NCI-H1694 treated with DMSO at 0.1 percent for 48 hours (cell line): ENCODE measurements at regions not wholly inside any gene's neighbourhood (a gene's known extent, or its start where the extent isn't known, plus 50 kb on each side); places are given as distances from the start of the nearest gene placed in this dataset.

Source experiments
- DNase-seq: peaks from one replicate; lab custom pipeline; 2025; lab: John Stamatoyannopoulos, UW

DNA sequence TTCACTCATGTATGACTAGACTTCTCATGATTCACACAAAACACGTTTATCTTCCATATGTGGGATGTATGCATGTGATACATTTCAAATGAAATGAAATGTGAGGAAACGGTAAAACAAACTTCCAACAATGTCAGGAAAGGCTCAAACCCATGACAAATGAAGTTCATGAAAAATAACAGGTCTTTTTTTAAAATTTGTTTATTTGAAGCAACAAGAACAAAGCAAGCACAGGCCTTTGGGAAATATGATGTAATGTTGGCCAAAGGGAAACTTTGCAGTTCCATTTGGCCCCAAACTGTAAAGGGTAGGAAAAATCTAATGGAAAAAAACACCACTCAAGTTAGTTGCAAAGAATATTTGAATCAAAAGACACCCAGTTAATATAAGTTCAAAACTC, 463.8 kb upstream of the ARGLU1 start:
- no peak for DNase-seq

DNA sequence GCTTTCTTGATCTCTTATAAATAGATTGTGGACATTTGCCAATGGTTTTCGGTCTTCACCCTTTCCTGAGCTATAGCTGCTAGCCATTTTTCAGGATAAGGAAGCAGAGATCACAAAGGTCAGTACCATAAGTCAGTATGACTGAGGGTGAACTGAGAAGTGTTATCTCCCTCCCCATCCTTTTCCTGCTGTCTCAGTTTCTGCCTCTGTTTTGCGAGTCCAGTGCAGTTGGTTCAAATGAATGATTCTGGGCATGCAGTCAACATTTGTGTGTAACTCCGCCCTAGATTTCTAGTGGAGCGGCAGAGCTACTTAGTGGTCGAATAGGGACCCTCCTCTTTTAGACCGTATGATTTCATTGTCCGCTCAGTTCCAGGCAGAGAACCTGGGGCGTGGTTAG, 460.8 kb upstream of the ARGLU1 start:
- DNase-seq: no peak

DNA sequence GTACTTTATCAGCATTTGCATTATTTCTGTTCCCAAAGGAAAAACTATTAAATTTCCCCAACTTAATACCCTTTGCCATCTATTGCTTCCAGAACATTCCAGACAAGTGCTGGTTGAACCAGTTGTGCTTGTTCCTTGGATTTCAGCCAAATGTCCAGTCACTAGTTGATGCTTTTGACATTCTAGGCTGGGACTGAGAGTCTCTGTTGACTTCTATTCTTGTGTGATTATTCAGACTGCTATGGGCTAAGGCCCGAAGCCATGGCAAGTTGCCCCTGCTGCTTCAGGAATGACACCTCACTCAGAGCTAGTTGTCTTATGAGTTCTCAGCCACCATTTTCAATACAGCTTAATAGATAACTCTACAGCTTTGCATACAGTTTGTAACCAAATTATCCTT, 458.1 kb upstream of the ARGLU1 start:
- DNase-seq: no peak

DNA sequence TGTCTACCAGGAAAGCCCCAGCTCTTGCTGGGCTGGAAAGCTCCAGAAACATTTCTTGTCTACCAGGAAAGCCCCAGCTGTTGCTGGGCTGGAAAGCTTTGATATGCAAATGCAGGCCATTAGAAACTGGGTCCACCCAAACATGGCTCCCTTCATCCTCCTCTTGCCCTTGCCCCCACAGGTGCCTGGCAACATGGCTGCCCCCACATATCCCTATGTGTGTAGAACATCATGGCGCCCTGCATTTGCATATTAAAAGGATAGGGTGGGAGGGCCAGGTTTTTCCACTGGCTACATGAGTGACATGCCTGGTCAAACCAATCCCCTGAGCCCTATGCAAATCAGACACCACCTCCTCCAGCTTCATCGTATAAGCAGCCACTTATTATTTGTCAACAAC, 455.4 kb upstream of the ARGLU1 start:
- no peak for DNase-seq

DNA sequence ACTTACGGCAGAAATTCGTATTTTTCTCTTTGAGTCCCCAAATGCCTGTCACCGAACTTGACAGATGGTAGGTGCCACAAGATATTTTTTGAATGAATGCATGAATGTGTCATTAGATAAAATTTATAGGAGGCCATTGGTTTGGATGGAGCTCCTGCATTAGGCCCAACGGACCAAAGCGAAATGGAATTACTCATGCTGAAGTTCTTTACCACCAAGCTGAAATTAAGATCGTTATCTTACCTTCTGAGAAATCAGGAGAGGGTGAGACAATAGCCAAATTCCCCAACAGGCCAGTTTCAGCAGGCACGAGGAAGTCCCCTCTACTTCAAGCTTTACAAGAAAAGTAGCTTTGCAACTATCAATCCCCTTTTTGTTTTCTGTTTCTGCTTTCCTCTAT, 452.5 kb upstream of the ARGLU1 start:
- DNase-seq: no peak

DNA sequence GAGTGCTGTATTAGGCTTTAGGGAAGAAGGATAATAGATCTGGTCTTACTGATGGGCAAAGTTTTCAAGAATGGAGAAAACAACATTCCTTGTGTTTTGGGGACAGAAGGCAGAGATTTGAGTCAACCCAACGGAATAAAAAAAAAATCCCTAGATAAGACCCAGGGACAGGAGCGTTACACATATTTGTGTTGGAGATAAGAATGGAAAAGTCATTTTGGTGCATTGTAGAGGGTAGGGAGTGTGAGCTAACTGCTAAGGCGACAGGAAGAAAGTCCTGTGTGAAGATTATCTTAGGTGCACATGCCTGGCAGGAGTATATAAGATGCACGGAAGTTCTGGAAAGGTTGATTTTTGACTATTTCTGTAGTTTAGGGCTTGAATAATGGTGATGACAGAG, 450.3 kb upstream of the ARGLU1 start:
- no peak for DNase-seq

DNA sequence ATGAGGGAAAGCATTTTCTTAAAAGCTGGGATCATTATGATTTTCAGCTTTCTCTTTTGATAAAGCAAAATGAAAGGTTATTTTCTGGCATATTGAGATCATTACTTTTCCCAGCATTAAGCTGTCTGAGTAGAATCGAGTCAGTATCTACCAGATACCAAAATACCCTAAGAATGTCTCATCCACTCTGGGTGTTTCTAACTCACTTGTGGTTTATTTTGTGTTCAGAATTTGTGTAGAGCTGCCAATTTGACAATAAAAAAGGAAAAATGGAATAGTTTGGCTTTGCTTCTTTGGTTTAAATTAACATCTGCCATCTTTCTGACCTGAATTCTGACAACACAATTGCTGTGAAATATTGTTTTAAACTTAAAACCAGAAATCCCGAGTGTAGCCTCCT, 438.7 kb upstream of the ARGLU1 start:
- no peak for DNase-seq

DNA sequence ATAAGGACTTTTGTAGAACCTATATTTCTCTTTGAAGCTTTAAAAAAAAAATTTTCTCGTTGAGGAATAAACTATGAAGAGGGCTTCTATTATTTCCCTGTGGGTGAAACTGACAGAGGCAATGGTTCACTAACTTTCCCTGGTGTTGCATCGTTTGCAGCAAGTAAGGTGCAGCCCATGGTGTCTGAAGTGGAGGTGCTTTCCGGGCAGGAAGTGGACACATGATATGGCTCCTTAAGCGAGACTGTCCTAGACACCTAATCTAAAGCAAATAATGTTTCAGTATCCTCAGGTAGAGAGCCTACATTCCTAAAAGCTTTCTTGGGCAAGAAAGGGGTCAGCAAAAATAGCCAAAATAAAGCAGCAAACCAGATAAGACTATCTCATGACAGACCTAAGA, 437.6 kb upstream of the ARGLU1 start:
- no peak for DNase-seq

DNA sequence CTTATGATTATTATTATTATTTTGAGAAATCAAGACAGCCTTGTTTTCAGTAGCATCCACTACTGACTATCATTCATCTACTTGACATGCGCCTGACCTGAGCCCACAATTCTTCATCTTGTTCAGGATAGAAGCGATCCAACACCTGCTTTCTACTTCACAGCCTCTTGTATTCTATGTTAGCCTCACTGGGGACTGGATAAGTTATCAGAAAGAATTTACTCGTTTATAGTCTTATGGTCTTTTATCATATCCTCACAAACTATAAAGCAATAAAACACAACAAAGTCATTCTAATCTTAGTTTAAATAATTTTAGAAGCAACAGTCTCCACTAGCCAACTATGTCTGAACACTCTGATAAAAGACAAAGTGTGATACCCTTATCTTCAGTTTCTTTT, 436.0 kb upstream of the ARGLU1 start:
- DNase-seq: no peak

DNA sequence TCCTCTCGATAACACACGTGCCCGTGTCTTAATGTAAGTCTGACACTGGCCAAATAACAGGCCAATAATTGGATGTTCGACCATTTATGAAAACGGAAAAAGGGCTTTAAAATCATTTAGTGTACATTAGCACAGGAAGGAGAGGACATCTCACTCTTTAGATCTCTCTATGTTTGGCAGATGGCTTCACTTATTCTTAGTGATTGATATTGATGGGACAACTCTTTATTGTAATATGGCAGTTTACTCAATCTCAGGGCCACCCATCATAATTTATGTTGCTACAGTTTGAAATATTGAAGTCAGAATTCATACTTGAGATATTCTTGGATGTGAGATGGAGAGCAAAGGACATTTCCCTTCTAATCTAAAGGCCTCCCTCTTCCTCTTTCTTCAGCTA, 430.7 kb upstream of the ARGLU1 start:
- no peak for DNase-seq

DNA sequence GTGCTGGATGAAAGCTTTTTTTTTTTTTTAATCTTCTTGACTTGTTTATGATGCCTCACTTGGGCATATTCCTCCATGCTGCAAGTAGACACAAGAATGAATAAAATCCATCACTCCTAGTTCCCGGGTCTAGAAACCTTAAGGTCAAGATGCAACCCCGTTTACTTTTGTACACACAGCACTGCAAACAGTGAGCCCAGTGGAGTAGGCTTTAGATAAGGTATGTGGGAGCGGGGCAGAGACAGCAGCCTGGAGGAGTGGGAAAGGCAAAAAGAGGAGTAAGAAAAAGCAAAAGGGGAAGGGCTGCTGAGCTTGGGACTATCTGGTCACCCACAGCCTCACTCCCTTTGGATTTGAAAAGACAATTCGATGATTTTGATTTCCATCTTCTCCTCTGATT, 429.8 kb upstream of the ARGLU1 start:
- no peak for DNase-seq

DNA sequence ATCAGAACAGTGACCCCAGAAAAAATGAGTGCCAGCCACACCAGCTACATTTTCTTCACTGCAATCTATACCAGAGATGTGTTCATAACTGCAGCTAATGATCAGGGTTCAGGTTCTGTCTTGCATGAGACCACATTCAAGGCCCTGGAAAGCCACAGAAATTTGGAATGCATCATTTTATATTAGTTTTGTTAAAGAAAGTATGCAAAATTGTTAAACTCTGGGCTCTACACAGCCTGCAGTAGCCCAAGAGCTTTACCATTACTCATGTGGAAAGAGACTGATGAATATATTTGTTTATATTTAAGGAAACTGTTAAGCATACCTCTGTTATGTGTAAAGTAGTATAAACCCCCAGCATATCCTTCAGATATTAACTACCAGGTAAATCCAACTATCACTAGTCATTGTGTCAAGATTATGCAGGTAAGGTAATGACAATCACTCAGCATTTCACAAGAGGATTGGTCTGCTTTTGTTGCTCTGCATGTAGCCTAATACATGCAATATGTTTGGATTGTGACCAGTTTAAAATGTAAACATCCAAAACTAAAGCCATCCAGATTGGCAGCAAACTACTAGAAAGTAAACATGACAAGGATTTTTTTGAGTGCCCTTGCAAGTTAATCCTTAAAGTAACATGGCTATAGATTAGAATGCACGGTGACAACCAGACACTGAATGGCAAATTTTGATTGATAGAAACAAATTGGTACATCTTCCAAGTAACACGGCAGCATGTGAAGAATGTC, 429.1 kb upstream of the ARGLU1 start:
- no peak for DNase-seq

DNA sequence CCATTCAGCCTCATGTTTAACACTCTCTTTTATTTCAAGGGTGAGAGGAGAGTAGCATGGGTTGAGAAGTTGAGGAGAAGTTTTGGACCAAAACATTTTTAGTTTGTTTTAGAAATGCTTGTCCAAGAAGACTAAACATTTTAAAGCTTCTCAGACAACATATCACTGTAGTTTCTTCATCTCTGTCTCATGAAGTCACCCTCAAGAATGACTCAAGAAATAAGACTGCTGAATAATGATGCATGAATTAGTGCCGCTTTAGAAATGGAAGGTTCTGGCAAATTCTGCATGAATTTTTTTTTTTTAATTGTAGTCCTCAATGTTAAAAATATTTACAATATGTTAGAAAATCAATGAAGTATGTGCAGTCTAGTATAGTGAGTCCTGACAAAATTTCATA, 422.7 kb upstream of the ARGLU1 start:
- no peak for DNase-seq

DNA sequence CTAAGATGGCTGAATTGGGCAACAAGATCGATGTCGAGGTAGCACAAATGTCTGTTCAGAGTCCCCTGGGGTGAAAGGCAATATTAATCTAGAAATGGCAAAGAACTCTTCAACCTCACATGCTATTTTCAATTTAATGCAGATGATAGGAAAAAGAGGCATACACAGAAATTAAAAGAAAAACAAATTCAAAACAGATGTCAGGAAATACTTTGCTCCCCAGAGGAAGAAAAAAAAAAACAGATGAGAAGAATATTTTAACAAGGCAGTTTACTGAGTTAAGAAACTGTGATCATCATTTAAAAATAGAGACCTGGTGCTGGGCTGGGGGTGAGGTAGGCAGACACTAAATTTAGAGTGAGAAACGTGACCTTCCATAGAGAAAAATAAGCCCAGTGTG, 421.9 kb upstream of the ARGLU1 start:
- DNase-seq: no peak

DNA sequence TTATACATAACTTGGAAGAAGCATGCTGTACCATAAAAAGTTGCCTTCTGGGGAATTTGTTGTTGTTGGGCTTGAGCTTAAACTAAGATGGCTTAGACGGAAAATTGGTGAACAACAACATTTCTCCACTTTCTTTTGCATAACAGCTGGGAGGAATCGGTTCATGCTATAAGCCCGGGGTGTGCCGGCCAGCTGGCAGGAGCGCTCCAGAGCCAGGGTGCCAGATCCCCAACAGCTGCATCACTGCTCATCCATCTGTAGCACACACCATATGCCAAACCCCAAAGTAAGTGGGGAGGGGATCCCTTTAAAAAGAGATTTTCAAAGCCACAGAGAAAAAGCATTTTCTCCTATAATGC, 419.5 kb upstream of the ARGLU1 start:
- peak; percentile 64 for DNase-seq

DNA sequence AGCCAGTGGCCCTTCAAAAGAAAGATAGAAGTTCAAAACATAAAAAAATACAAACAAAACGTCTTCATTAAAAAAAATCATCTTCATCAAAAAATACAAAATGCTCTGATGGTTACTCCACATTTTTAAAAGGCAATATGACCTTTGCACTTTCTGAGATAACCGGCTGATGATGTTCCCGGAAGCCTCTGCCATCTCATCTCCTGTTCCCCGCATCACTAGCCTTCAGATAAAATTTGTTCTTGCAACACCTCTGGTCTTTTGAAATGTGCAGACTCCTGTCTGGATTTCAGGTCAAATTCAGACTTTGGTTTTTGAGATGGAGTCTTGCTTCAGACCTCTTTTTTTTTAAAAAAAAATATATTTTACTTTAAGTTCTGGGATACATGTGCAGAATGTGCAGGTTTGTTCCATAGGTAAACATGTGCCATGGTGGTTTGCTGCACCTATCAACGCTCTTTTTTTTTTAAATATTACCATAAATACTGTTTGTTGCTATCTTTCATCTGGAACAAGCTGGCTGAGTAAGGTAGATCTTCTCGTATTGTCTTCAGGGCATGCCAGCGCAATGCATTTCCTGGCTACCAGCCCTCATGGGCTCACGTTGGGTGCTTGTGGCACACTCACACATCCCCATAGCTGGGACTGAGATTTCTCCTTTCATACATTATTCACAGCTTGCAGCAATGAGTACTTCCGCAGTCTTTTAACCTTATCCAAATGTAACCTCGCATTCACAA, 418.9 kb upstream of the ARGLU1 start:
- peak; percentile 54 for DNase-seq

DNA sequence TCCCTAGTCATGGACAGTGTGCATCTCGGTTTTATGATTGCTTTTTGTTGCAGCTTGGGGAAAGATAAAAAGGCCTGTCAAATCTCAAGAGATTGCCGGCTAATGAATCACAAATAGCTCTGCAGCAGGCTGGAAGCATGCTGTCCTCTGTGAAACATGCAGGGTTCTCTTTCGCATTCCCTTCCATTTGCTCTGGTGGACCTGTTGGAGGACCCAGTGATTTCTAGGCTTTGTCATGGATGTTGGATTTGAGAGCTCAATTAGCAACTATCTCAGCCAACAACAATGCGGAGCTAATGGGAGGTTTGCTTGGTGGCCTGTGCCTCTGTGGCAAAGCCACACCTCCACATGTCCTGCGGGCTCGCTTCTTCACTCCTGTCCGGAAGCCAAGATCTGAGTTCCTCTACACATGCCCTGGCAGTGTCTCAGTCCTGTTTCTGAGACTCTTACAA, 418.1 kb upstream of the ARGLU1 start:
- no peak for DNase-seq

DNA sequence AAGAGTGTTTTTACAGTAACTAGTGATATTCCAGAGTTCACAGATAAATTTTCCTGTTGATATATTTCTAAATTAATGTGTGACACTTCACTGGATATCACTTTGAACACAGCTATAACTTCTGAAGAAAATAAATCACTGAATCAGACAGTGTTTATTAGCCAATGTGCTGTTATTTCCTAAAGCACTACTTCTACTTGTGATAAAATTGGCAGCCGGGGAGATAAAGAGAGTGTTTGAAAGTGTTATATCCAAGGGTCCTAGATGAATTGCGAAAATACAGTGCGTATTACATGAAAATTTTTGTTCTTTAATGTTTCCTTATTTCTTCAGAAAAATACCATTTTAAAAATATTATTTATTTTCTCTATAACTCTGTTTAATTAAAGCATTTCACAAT, 417.5 kb upstream of the ARGLU1 start:
- no peak for DNase-seq

DNA sequence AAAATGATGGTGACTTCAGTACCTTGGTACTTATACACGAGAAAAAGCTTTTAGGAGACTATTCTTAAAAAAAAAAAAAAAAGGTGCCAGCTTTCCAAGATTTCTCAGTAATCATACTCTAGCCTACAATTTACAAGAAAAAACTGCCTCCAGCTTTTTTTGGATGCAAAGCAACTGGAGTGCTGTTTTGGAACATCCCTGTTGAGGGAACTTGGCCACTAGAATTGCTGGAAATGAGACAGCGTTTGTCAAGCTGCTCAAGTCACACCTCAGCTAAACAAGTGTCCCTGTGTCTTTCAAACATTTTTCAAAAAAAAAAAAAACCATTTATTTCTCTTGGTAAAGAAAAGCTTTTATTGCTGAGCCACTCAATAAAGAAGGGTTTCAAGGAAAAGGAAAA, 413.1 kb upstream of the ARGLU1 start:
- no peak for DNase-seq

DNA sequence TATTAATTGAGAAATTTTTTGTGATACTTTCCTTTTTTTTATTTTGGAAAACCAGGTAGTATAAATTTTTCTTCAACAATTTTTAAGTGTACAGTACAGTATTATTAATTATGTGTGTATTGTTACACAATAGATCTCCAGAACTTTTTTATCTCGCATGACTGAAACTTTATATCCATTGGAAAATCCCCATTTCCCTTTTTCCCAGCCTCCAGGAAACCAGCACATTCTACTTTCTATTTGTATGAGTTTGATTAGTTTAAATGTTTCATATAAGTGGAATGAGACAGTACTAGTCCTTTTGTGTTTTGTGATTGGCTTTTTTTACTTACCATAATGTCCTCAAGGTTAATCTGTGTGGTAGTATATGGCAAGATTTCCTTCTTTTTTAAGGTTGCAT, 399.5 kb upstream of the ARGLU1 start:
- no peak for DNase-seq

DNA sequence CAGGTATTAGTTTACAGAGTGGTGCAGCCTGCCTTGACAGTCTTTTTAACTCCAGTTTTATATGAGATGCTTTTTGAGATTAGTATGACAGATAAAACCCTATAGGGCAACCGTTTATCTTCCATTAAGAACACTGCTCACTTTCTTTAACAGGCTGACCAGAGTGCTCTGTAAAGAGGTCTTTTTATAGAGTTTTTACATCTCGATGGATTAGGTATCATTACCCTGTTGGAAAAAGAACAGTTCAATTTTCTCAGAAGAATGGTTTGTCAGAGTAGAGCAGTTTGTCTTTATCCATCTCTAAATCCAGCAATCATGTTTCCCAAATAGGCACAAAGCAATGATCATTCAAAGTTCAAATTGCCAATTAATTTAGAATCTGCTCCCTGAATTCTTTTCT, 395.2 kb upstream of the ARGLU1 start:
- DNase-seq: no peak

DNA sequence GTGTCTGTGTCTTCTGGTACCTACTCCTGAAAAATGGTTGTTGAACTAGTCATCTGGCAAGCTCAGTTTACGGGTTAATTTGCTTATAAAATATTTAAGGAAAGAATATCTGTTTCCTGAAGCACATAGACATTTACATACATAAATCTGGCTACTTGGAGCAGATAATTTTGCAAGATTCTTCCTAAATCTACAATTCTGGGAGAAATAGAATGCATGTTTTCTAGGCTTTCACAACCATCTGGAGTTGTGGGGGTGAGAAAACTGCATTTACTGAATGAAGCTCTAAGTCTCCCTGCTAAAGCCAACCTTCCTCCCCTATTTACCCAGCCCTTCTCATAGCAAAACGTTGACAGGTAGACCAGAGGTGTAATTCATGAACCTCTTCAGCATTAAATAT, 393.7 kb upstream of the ARGLU1 start:
- no peak for DNase-seq

DNA sequence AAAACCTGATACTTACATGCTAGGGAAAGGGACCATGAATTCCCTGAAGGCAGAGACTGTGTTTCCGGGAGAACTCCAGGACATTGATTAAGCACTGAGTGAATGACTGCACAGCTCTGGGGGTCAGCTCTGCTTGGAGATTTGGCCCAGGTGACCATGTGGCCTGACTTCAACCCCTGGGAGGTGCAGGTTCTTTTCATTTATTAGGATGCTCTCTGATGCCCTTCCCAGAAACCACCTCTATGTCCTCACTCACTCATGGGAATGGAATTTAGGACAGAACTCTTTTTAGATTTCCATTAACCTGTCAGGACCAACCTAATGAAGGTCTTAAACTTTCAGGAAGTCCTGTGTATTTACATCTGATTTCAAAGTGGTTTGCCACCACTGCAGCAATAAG, 393.3 kb upstream of the ARGLU1 start:
- DNase-seq: no peak

DNA sequence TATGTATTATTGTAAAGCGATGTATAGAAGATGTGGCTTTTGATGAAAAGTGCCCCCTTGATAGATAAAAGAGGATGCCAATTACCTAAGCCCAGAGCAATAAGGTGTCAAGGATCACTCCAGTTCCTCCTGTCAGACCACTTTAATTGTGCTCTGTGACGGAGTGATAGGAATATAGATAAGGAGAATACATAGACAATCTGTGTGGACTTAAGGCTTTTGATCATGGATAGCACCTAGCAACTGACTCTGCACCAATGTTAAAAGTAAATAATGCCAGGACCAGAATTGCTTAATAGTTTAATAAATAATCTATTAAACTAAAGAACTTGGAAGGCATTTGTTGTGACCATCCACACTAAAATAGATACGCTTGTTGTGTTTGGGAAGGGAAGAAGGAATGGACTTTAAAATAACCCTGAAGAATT, 390.7 kb upstream of the ARGLU1 start:
- no peak for DNase-seq
